ENCODE measurements at regions not wholly inside any gene's neighbourhood (a gene's known extent, or its start where the extent isn't known, plus 50 kb on each side); places are given as distances from the start of the nearest gene placed in this dataset.

DNA sequence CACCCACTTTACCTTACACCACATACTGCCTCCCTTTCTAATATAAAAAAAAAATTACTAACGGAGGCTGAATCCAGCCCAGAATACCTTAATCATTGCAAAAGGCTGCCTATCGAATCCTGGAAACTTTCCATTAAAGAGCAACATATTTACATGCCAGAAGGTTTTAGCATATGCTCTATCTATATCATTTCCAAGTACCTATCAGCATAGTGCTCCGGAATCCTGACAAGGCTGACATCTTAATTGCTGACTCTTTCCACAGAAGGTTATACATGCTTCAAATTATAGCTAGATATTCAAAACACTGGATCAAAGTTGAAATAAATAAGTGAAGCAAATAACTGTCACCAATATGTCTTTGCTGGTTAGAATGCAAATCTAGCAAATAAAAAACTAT, 170.9 kb upstream of the CDK1 start:
- TF ChIP-seq, protein P1, sequence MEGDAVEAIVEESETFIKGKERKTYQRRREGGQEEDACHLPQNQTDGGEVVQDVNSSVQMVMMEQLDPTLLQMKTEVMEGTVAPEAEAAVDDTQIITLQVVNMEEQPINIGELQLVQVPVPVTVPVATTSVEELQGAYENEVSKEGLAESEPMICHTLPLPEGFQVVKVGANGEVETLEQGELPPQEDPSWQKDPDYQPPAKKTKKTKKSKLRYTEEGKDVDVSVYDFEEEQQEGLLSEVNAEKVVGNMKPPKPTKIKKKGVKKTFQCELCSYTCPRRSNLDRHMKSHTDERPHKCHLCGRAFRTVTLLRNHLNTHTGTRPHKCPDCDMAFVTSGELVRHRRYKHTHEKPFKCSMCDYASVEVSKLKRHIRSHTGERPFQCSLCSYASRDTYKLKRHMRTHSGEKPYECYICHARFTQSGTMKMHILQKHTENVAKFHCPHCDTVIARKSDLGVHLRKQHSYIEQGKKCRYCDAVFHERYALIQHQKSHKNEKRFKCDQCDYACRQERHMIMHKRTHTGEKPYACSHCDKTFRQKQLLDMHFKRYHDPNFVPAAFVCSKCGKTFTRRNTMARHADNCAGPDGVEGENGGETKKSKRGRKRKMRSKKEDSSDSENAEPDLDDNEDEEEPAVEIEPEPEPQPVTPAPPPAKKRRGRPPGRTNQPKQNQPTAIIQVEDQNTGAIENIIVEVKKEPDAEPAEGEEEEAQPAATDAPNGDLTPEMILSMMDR (IDR thresholded peaks at IDR 0.05; ENCODE audit: low read depth, low read length), result no peak
- TF ChIP-seq, protein P2, sequence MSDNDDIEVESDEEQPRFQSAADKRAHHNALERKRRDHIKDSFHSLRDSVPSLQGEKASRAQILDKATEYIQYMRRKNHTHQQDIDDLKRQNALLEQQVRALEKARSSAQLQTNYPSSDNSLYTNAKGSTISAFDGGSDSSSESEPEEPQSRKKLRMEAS (IDR thresholded peaks at IDR 0.05; ENCODE audit: low read depth, low read length), result no peak
- TF ChIP-seq POLR2A (IDR thresholded peaks at IDR 0.05; ENCODE audit: extremely low read depth, insufficient read length) (no peak), MYC (IDR thresholded peaks at IDR 0.05; ENCODE audit: low read depth, low read length) (no peak)

Data from NB4 (cell line).